Upper lobe of left lung (tissue), 6 donors: ENCODE measurements at regions not wholly inside any gene's neighbourhood (a gene's known extent, or its start where the extent isn't known, plus 50 kb on each side); places are given as distances from the start of the nearest gene placed in this dataset.
"Not testable (repeated sequence)": the region's sequence is repeated elsewhere in the genome, so short reads cannot be mapped to it uniquely, and the experiment has no call there.

Experiments used
- ATAC-seq, 2 donors: fragments of 200-7000 bp; cut with Tn5 transposase; one replicate each; pipeline ENCODE4 v1.9.1; 2022; ENCODE audit warnings: mild to moderate bottlenecking in 2 of 2, moderate library complexity in 2 of 2; ENCODE audit not compliant: low FRiP score in 2 of 2
- DNase-seq, 2 donors: peaks; one replicate each; pipeline ENCODE4 v3.0.0-alpha.2; 2019 to 2020
- H3K27ac ChIP-seq, 4 donors: fragments of 200-600 bp; sonication (generic); one replicate each; pipeline ENCODE4 v1.5.1; 2016 to 2019
- H3K27me3 ChIP-seq, 4 donors: fragments of 200-600 bp; sonication (generic); one replicate each; pipeline ENCODE4 v1.5.1; 2017 to 2019
- H3K36me3 ChIP-seq, 4 donors: fragments of 200-600 bp; sonication (generic); one replicate each; pipeline ENCODE4 v1.5.1; 2016 to 2019
- H3K4me1 ChIP-seq, 4 donors: fragments of 200-600 bp; sonication (generic); one replicate each; pipeline ENCODE4 v1.5.1; 2018 to 2019
- H3K4me3 ChIP-seq, 4 donors: fragments of 200-600 bp; sonication (generic); one replicate each; pipeline ENCODE4 v1.5.1; 2017 to 2019; ENCODE audit warnings: mild to moderate bottlenecking in 2 of 4, moderate library complexity in 1 of 4
- H3K9me3 ChIP-seq, 4 donors: fragments of 200-600 bp; sonication (generic); one replicate each; pipeline ENCODE4 v1.5.1; 2018 to 2019
- EP300 ChIP-seq, 4 donors: sonication (generic); formaldehyde crosslinking; IDR thresholded peaks; one replicate each; pipeline ENCODE4 v1.5.1; 2017; ENCODE audit warnings: antibody characterized with exemption in 4 of 4, control low read depth in 2 of 4
- POLR2A ChIP-seq, 4 donors: fragments of 450-650 bp; IDR thresholded peaks; one replicate each; pipeline ENCODE4 v1.5.1; 2016 to 2017; ENCODE audit warnings: antibody characterized with exemption in 4 of 4, mild to moderate bottlenecking in 2 of 4
- POLR2AphosphoS5 ChIP-seq, 2 donors: sonication (generic); formaldehyde crosslinking; IDR thresholded peaks; one replicate each; pipeline ENCODE4 v1.5.1; 2017; ENCODE audit warnings: antibody characterized with exemption in 2 of 2
- WGBS, 2 donors: methylation state at CpG; one replicate each; pipeline ENCODE4 v1.1.5; 2017 to 2018; 5-methylcytosine and 5-hydroxymethylcytosine counted together
- TF ChIP-seq, protein P1 (sequence below), 6 experiments: fragments of 450-650 bp in 4 of 6; fragments of 200-600 bp in 2 of 6; sonication (generic) in 2 of 6; IDR thresholded peaks; one replicate each; pipeline ENCODE4 v1.5.1; 2016 to 2019; ENCODE audit warnings: antibody characterized with exemption in 6 of 6
- donor health status: DM: no; HTN: no; CAD: no; lungs with moderate emphysema.
- donor health status: DM: no; HTN: yes; CAD: no; lungs with severe emphysema.

GRCh38 chr21:17270229-17270628 is 242.6 kb upstream of the CXADR start:
- TF ChIP-seq POLR2AphosphoS5 (IDR thresholded peaks at IDR 0.05): no peak
- no peak for TF ChIP-seq POLR2A (IDR thresholded peaks at IDR 0.05)
- no peak for TF ChIP-seq EP300 (IDR thresholded peaks at IDR 0.05)
- TF ChIP-seq, protein P1, sequence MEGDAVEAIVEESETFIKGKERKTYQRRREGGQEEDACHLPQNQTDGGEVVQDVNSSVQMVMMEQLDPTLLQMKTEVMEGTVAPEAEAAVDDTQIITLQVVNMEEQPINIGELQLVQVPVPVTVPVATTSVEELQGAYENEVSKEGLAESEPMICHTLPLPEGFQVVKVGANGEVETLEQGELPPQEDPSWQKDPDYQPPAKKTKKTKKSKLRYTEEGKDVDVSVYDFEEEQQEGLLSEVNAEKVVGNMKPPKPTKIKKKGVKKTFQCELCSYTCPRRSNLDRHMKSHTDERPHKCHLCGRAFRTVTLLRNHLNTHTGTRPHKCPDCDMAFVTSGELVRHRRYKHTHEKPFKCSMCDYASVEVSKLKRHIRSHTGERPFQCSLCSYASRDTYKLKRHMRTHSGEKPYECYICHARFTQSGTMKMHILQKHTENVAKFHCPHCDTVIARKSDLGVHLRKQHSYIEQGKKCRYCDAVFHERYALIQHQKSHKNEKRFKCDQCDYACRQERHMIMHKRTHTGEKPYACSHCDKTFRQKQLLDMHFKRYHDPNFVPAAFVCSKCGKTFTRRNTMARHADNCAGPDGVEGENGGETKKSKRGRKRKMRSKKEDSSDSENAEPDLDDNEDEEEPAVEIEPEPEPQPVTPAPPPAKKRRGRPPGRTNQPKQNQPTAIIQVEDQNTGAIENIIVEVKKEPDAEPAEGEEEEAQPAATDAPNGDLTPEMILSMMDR (IDR thresholded peaks at IDR 0.05): peak in 5 of 6 experiments; percentile 13 to 63 (median 45)
- DNase-seq: no peak
- peak in 1 of 2 donors; percentile 89 for ATAC-seq

DNA sequence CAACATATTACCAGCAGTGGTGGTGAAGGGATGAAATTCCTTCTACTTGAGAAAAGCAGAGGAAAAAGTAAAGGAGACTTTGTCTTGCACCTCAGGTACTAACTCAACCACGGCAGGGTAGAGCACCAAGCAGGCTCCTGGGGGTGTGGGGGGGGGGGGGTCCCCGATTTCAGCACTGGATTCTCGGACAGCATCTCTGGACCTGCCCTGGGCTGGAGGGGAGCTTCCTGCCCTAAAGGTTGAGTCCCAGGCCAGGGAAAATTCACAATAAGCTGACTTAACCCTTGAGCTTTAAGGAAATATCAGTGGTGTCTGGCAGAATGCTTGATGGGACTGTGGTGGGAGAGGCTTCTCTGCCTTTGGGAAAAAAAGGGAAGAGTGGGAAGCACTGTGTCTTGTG is 233.2 kb upstream of the CXADR start:
- Histone ChIP-seq H3K9me3 (peaks cover 0 to 6% (median 0%) of the 10 kb centered on the region in 4 donors), H3K27me3 (no peaks in the 10 kb centered on the region), H3K4me1 (no peaks in the 10 kb centered on the region), H3K27ac (no peak overlapping the region), H3K36me3 (no peaks in the 10 kb centered on the region), H3K4me3 (no peak overlapping the region)
- DNase-seq: no peak
- WGBS, 2 donors: 89 to 92% methylated on average over 3 of the region's 3 CpGs
- ATAC-seq: no peak
- TF ChIP-seq POLR2AphosphoS5 (IDR thresholded peaks at IDR 0.05) (no peak), POLR2A (IDR thresholded peaks at IDR 0.05) (no peak), EP300 (IDR thresholded peaks at IDR 0.05) (no peak)
- TF ChIP-seq, protein P1 (IDR thresholded peaks at IDR 0.05): no peak

More at GRCh38 chr21:17270229-17270628, 242.6 kb upstream of the CXADR start:
- H3K27me3 ChIP-seq: no peaks in the 10 kb centered on the region
- no peak overlapping the region for H3K27ac ChIP-seq
- H3K4me1 ChIP-seq: no peaks in the 10 kb centered on the region
- no peaks in the 10 kb centered on the region for H3K36me3 ChIP-seq
- WGBS, 2 donors: 0 to 3% methylated on average over 1 of the region's 1 CpG
- no peak overlapping the region for H3K4me3 ChIP-seq
- no peaks in the 10 kb centered on the region for H3K9me3 ChIP-seq

GRCh38 chr21:17293016-17293562 is 219.8 kb upstream of the CXADR start:
- TF ChIP-seq, protein P1 (IDR thresholded peaks at IDR 0.05): peak in 1 of 6 experiments; percentile 12
- peak in 1 of 2 donors; percentile 76 for ATAC-seq
- 62 to 72% methylated on average over 11 of the region's 11 CpGs for WGBS, 2 donors

DNA sequence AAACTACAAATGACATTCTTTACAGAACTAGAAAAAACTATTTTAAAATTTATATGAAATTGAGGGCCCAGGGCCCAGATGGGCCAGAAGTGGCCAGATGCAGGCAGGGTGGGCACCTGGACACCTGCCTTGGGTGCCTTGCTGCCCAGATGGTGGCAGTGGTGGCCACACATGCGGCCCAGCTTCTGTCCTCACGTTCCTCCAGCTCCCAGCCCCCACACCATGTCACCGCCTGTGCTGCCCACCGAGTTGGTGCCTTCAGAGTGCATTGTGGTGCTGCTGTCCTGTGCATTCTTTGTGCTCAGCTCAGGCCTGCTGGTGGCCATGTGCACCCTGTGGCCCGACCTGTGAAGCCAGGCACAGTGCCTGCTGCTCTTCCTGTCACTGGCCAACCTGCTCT is 216.8 kb upstream of the CXADR start:
- Histone ChIP-seq H3K36me3 (no peaks in the 10 kb centered on the region), H3K27me3 (no peaks in the 10 kb centered on the region), H3K4me1 (peaks cover 0 to 3% (median 0%) of the 10 kb centered on the region in 4 donors), H3K27ac (no peak overlapping the region), H3K4me3 (no peak overlapping the region), H3K9me3 (peaks cover 5 to 31% (median 8%) of the 10 kb centered on the region in 4 donors)
- ATAC-seq (peak in 1 of 2 donors; percentile 40), DNase-seq (peak in 1 of 2 donors; percentile 55)
- 67 to 78% methylated on average over 4 to 5 of the region's 5 CpGs for WGBS, 2 donors
- TF ChIP-seq, protein P1 (IDR thresholded peaks at IDR 0.05): no peak
- TF ChIP-seq POLR2A (IDR thresholded peaks at IDR 0.05) (no peak), POLR2AphosphoS5 (IDR thresholded peaks at IDR 0.05) (no peak), EP300 (IDR thresholded peaks at IDR 0.05) (no peak)

More at GRCh38 chr21:17293016-17293562, 219.8 kb upstream of the CXADR start:
- H3K4me3 ChIP-seq, H3K36me3 ChIP-seq, H3K27me3 ChIP-seq, H3K4me1 ChIP-seq, H3K27ac ChIP-seq, DNase-seq: not testable (repeated sequence)
- H3K9me3 ChIP-seq: peaks cover 5 to 23% (median 7%) of the 10 kb centered on the region in 4 donors

GRCh38 chr21:17299576-17299975 is 213.3 kb upstream of the CXADR start:
- 63 to 71% methylated on average over 1 of the region's 1 CpG for WGBS, 2 donors
- ATAC-seq: not testable (repeated sequence)

GRCh38 chr21:17327715-17328114 is 185.1 kb upstream of the CXADR start:
- not testable (repeated sequence) for H3K36me3 ChIP-seq, H3K27ac ChIP-seq, ATAC-seq, H3K9me3 ChIP-seq, H3K27me3 ChIP-seq, H3K4me1 ChIP-seq, H3K4me3 ChIP-seq
- peak in 1 of 2 donors; percentile 73 for DNase-seq
- 82 to 91% methylated on average over 9 of the region's 9 CpGs for WGBS, 2 donors

More at GRCh38 chr21:17299576-17299975, 213.3 kb upstream of the CXADR start:
- H3K4me1 ChIP-seq, H3K27ac ChIP-seq, H3K4me3 ChIP-seq, DNase-seq, H3K36me3 ChIP-seq, H3K27me3 ChIP-seq: not testable (repeated sequence)
- H3K9me3 ChIP-seq: peaks cover 5 to 31% (median 8%) of the 10 kb centered on the region in 4 donors
